ENCODE measurements at regions not wholly inside any gene's neighbourhood (a gene's known extent, or its start where the extent isn't known, plus 50 kb on each side); places are given as distances from the start of the nearest gene placed in this dataset.

- TF ChIP-seq, protein P1, sequence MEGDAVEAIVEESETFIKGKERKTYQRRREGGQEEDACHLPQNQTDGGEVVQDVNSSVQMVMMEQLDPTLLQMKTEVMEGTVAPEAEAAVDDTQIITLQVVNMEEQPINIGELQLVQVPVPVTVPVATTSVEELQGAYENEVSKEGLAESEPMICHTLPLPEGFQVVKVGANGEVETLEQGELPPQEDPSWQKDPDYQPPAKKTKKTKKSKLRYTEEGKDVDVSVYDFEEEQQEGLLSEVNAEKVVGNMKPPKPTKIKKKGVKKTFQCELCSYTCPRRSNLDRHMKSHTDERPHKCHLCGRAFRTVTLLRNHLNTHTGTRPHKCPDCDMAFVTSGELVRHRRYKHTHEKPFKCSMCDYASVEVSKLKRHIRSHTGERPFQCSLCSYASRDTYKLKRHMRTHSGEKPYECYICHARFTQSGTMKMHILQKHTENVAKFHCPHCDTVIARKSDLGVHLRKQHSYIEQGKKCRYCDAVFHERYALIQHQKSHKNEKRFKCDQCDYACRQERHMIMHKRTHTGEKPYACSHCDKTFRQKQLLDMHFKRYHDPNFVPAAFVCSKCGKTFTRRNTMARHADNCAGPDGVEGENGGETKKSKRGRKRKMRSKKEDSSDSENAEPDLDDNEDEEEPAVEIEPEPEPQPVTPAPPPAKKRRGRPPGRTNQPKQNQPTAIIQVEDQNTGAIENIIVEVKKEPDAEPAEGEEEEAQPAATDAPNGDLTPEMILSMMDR (conservative IDR thresholded peaks at IDR 0.05; ENCODE audit: low read depth, low read length), result no peak
- TF ChIP-seq EZH2 (IDR thresholded peaks at IDR 0.05; ENCODE audit: borderline replicate concordance, low read depth, low read length, poor library complexity, severe bottlenecking), result no peak
These were observed 95.8 kb upstream of the ANKRD55 start for GRCh38 chr5:56328753-56329560.
